Endothelial cell of umbilical vein (primary cell): ENCODE measurements at regions not wholly inside any gene's neighbourhood (a gene's known extent, or its start where the extent isn't known, plus 50 kb on each side); places are given as distances from the start of the nearest gene placed in this dataset.

ENCODE experiments used
- BruUV-seq: library from RNA; stranded (reverse); fragments of 400-500 nt; replicated peaks from 2 replicates; lab custom pipeline; 2021; lab: Mats Ljungman, UMichigan
- CTCF ChIA-PET: fragments of 300-600, 350-600 bp; sonication (Branson Sonifier 250); formaldehyde crosslinking; loops from one replicate; lab custom pipeline; 2021; ENCODE audit warnings: antibody characterized with exemption, inconsistent platforms; lab: Charles Lee
- POLR2A ChIA-PET: fragments of 300-600, 350-600 bp; sonication (Branson Sonifier 250); formaldehyde crosslinking; loops from one replicate; lab custom pipeline; 2021; ENCODE audit warnings: antibody characterized with exemption, inconsistent platforms; lab: Charles Lee
- DNase-seq: peaks from one replicate; pipeline ENCODE4 v3.0.0-alpha.2; 2011; ENCODE audit warnings: low read depth, low spot score
- FAIRE-seq: peaks from 2 replicates; lab custom pipeline; 2011; peaks lifted over from hg19 to GRCh38; lab: Jason Lieb, UNC
- H2AFZ ChIP-seq: 2 replicates; pipeline ENCODE4 v1.6.0; 2012; ENCODE audit warnings: low read depth, low read length, control low read depth, inconsistent platforms
- H3K27ac ChIP-seq: 2 replicates; pipeline ENCODE4 v1.5.1; 2011; ENCODE audit warnings: low read depth, mild to moderate bottlenecking, control low read depth, low read length, moderate library complexity; ENCODE audit not compliant: insufficient read depth
- H3K27me3 ChIP-seq, 2 experiments: 2 replicates each; pipeline versions ENCODE4 v1.6.0 to v1.6.1; 2011; ENCODE audit warnings: low read length in 2 of 2, mixed read lengths in 1 of 2; ENCODE audit not compliant: control insufficient read depth in 2 of 2, insufficient read depth in 2 of 2
- H3K36me3 ChIP-seq, 2 experiments: 2 replicates in 1 of 2; 3 replicates in 1 of 2; pipeline ENCODE4 v1.5.1; 2011; ENCODE audit warnings: low read length in 2 of 2, mild to moderate bottlenecking in 1 of 2, moderate library complexity in 1 of 2; ENCODE audit not compliant: control insufficient read depth in 2 of 2, insufficient read depth in 2 of 2; ENCODE audit errors: extremely low read depth in 1 of 2
- H3K4me1 ChIP-seq: 3 replicates; pipeline ENCODE4 v1.5.1; 2011; ENCODE audit warnings: mild to moderate bottlenecking, low read length; ENCODE audit not compliant: control insufficient read depth, insufficient read depth; ENCODE audit errors: extremely low read depth
- H3K4me2 ChIP-seq: 2 replicates; pipeline ENCODE4 v1.6.1; 2011; ENCODE audit warnings: low read length, control low read depth, mixed read lengths; ENCODE audit not compliant: insufficient read depth
- H3K4me3 ChIP-seq, 3 experiments: fragments of 200-600 bp in 1 of 3; sonication (generic), shearing (Covaris generic) in 1 of 3; replicated peaks in 1 of 3; 2 replicates each; pipeline ENCODE4 v1.5.1; 2011 to 2016; ENCODE audit warnings: control low read depth in 3 of 3, low read length in 3 of 3, mild to moderate bottlenecking in 2 of 3, inconsistent platforms in 1 of 3, low read depth in 1 of 3, moderate library complexity in 1 of 3; ENCODE audit not compliant: insufficient read depth in 1 of 3
- H3K79me2 ChIP-seq: 2 replicates; pipeline ENCODE4 v1.6.0; 2012; ENCODE audit warnings: low read length, inconsistent platforms; ENCODE audit not compliant: control insufficient read depth, insufficient read depth
- H3K9ac ChIP-seq: replicated peaks from 2 replicates; pipeline ENCODE3; 2011; ENCODE audit warnings: low read length, control low read depth; ENCODE audit not compliant: insufficient read depth; ENCODE audit errors: extremely low read depth
- H3K9me1 ChIP-seq: replicated peaks from 3 replicates; pipeline ENCODE4 v1.6.0; 2011; ENCODE audit warnings: mild to moderate bottlenecking, low read length; ENCODE audit not compliant: control insufficient read depth, insufficient read depth; ENCODE audit errors: extremely low read depth
- H3K9me3 ChIP-seq: replicated peaks from 2 replicates; pipeline ENCODE4 v1.5.1; 2012; ENCODE audit warnings: low read length, inconsistent platforms; ENCODE audit not compliant: control insufficient read depth, insufficient read depth
- H4K20me1 ChIP-seq: replicated peaks from 2 replicates; pipeline ENCODE3; 2011; ENCODE audit warnings: mild to moderate bottlenecking, low read length; ENCODE audit not compliant: control insufficient read depth, insufficient read depth; ENCODE audit errors: extremely low read depth
- CTCF ChIP-seq, 2 donors: IDR thresholded peaks; 1 replicate in 1 of 2; 2 replicates in 1 of 2; pipeline ENCODE4 v1.5.1; 2011; ENCODE audit warnings: low read length in 2 of 2, mild to moderate bottlenecking in 2 of 2, moderate library complexity in 2 of 2, control low read depth in 1 of 2, inconsistent platforms in 1 of 2, low read depth in 1 of 2; ENCODE audit not compliant: insufficient read depth in 1 of 2; ENCODE audit errors: extremely low read depth in 1 of 2
- EZH2 ChIP-seq: IDR thresholded peaks from 2 replicates; pipeline ENCODE4 v1.6.1; 2012; ENCODE audit warnings: borderline replicate concordance, low read depth, mild to moderate bottlenecking, moderate library complexity, low read length, inconsistent platforms; ENCODE audit not compliant: severe bottlenecking
- FOS ChIP-seq: IDR thresholded peaks from 2 replicates; pipeline ENCODE4 v1.6.1; 2011; ENCODE audit warnings: mild to moderate bottlenecking, low read length, moderate library complexity, borderline replicate concordance; ENCODE audit not compliant: insufficient read depth
- GATA2 ChIP-seq: IDR thresholded peaks from 2 replicates; pipeline ENCODE4 v1.7.0; 2011; ENCODE audit warnings: low read depth, mild to moderate bottlenecking, moderate library complexity, mixed read lengths, low read length; ENCODE audit not compliant: insufficient read length, insufficient read depth
- JUN ChIP-seq: IDR thresholded peaks from 2 replicates; pipeline ENCODE4 v1.6.1; 2011; ENCODE audit warnings: borderline replicate concordance, low read depth; ENCODE audit not compliant: insufficient read length, insufficient read depth
- MAX ChIP-seq: IDR thresholded peaks from 2 replicates; pipeline ENCODE4 v1.6.1; 2011; ENCODE audit not compliant: insufficient read depth, insufficient read length
- MYC ChIP-seq: IDR thresholded peaks from one replicate; pipeline ENCODE4 v1.6.1; 2011; ENCODE audit warnings: mild to moderate bottlenecking, low read depth, low read length
- POLR2A ChIP-seq: IDR thresholded peaks from 2 replicates; pipeline ENCODE4 v1.6.1; 2012; ENCODE audit warnings: low read depth, mild to moderate bottlenecking, control low read depth, low read length
- POLR2AphosphoS5 ChIP-seq: IDR thresholded peaks from 2 replicates; pipeline ENCODE4 v1.6.1; 2012; ENCODE audit warnings: low read depth, mild to moderate bottlenecking, control low read depth, low read length, moderate library complexity; ENCODE audit not compliant: insufficient read depth
- dilution Hi-C: fragments of 300-500 bp; cut with MboI; formaldehyde crosslinking; loops from one replicate; pipeline ENCODE4 v1.15.0; 2019; ENCODE audit warnings: low sequenced_read_pairs; ENCODE audit not compliant: extremely low pct_ligation_motif_present
- intact Hi-C: fragments of 100-400 bp; cut with micrococcal nuclease; formaldehyde crosslinking; loops from one replicate; pipeline ENCODE4 v1.10.0; 2022

- POLR2A ChIA-PET = no interaction called here
- no peak overlapping the region for H3K27ac ChIP-seq
- CTCF ChIA-PET = no interaction called here
Measured at GRCh38 chr16:73220836-73221235, 172.9 kb upstream of the ZFHX3 start.

More at GRCh38 chr16:73220836-73221235, 172.9 kb upstream of the ZFHX3 start:
- FAIRE-seq = no peak
- intact Hi-C loops = no loop called here
- no peaks in the 10 kb centered on the region for H3K79me2 ChIP-seq
- no peak for DNase-seq
- H3K36me3 ChIP-seq = no peaks in the 10 kb centered on the region
- no peak overlapping the region for H3K4me2 ChIP-seq
- no peak for TF ChIP-seq POLR2AphosphoS5
- TF ChIP-seq POLR2A = no peak
- no peak for TF ChIP-seq FOS
- TF ChIP-seq MYC = no peak
- no peak for TF ChIP-seq CTCF (IDR thresholded peaks at IDR 0.05; ENCODE audit: extremely low read depth in 1 of 2, insufficient read depth in 1 of 2, low read depth in 1 of 2, low read length in 2 of 2)
- TF ChIP-seq EZH2 = no peak
- TF ChIP-seq MAX = no peak
- no peak for TF ChIP-seq GATA2
- no peak for TF ChIP-seq JUN
- no peaks in the 10 kb centered on the region for H4K20me1 ChIP-seq
- H3K9ac ChIP-seq = no peak overlapping the region
- dilution Hi-C loops = no loop called here
- H3K4me1 ChIP-seq = no peaks in the 10 kb centered on the region
- no peaks in the 10 kb centered on the region for H3K9me1 ChIP-seq
- BruUV-seq = no TSS peak
- no peak overlapping the region for H2AFZ ChIP-seq
- H3K27me3 ChIP-seq = peaks cover 2% of the 10 kb centered on the region in 2 experiments
- no peak overlapping the region for H3K4me3 ChIP-seq
- no peaks in the 10 kb centered on the region for H3K9me3 ChIP-seq
